Stimulated activated CD4-positive, alpha-beta T cell treated with anti-CD3 and anti-CD28 coated beads, Interleukin-2, amount 100 ng/mL, for 24 hours (primary cell): ENCODE measurements at regions not wholly inside any gene's neighbourhood (a gene's known extent, or its start where the extent isn't known, plus 50 kb on each side); places are given as distances from the start of the nearest gene placed in this dataset.

Experiments
- DNase-seq, 2 donors: peaks; one replicate each; pipeline ENCODE4 v3.0.0-alpha.2; 2020

GRCh38 chr3:5635746-5636145 is 448.2 kb downstream of the EDEM1 start:
- no peak for DNase-seq

- no peak for DNase-seq
Observed at GRCh38 chr3:5638550-5638949, 451.0 kb downstream of the EDEM1 start.

- DNase-seq = no peak
Observed at GRCh38 chr3:5644773-5645670, 457.5 kb downstream of the EDEM1 start.

- DNase-seq = no peak
Observed at GRCh38 chr3:5645692-5646410, 458.3 kb downstream of the EDEM1 start.

- DNase-seq = no peak
Observed at GRCh38 chr3:5650303-5650702, 462.8 kb downstream of the EDEM1 start.

- DNase-seq = no peak
Observed at GRCh38 chr3:5651351-5651750, 463.8 kb downstream of the EDEM1 start.

GRCh38 chr3:5653426-5654143 is 466.1 kb downstream of the EDEM1 start:
- no peak for DNase-seq

- no peak for DNase-seq
Observed at GRCh38 chr3:5657106-5657505, 469.6 kb downstream of the EDEM1 start.

GRCh38 chr3:5663601-5664000 is 476.1 kb downstream of the EDEM1 start:
- DNase-seq = no peak

GRCh38 chr3:5666455-5666854 is 478.9 kb downstream of the EDEM1 start:
- DNase-seq = no peak

- DNase-seq = no peak
Observed at GRCh38 chr3:5673521-5673920, 486.0 kb downstream of the EDEM1 start.

- no peak for DNase-seq
Observed at GRCh38 chr3:5675319-5675718, 487.8 kb downstream of the EDEM1 start.

- DNase-seq = no peak
Observed at GRCh38 chr3:5677555-5677954, 490.0 kb downstream of the EDEM1 start.

GRCh38 chr3:5678248-5678647 is 490.7 kb downstream of the EDEM1 start:
- no peak for DNase-seq

- no peak for DNase-seq
Observed at GRCh38 chr3:5678844-5679243, 491.3 kb downstream of the EDEM1 start.

- DNase-seq = no peak
Observed at GRCh38 chr3:5687230-5687629, 499.7 kb downstream of the EDEM1 start.

GRCh38 chr3:5690490-5690889 is 503.0 kb downstream of the EDEM1 start:
- no peak for DNase-seq

- DNase-seq = no peak
Observed at GRCh38 chr3:5690904-5691532, 503.5 kb downstream of the EDEM1 start.

- no peak for DNase-seq
Observed at GRCh38 chr3:5692446-5692845, 504.9 kb downstream of the EDEM1 start.

- DNase-seq = no peak
Observed at GRCh38 chr3:5694266-5694665, 506.8 kb downstream of the EDEM1 start.

- no peak for DNase-seq
Observed at GRCh38 chr3:5698851-5699250, 511.3 kb downstream of the EDEM1 start.

GRCh38 chr3:5699313-5699712 is 511.8 kb downstream of the EDEM1 start:
- DNase-seq = no peak

GRCh38 chr3:5699811-5700210 is 512.3 kb downstream of the EDEM1 start:
- no peak for DNase-seq
